Stomach (tissue), 8 donors: ENCODE measurements at regions not wholly inside any gene's neighbourhood (a gene's known extent, or its start where the extent isn't known, plus 50 kb on each side); places are given as distances from the start of the nearest gene placed in this dataset.

Experiments used
- DNase-seq, 2 donors: peaks; one replicate each; pipeline versions ENCODE4 v3.0.0 to v3.0.0-alpha.2; 2013 to 2019
- H3K27ac ChIP-seq, 5 donors: fragments of 200-600 bp in 4 of 5; sonication (generic) in 4 of 5; one replicate each; pipeline ENCODE4 v1.5.1; 2013 to 2019; ENCODE audit warnings: mild to moderate bottlenecking in 1 of 5, moderate library complexity in 1 of 5
- H3K27me3 ChIP-seq, 3 donors: fragments of 200-600 bp; sonication (generic); one replicate each; pipeline ENCODE4 v1.5.1; 2017 to 2019; ENCODE audit warnings: mixed run types in 1 of 3
- H3K36me3 ChIP-seq, 4 donors: fragments of 200-600 bp; sonication (generic); 1 replicate in 3 of 4; 2 replicates in 1 of 4; pipeline ENCODE4 v1.5.1; 2016 to 2019
- H3K4me1 ChIP-seq, 4 donors: fragments of 200-600 bp; sonication (generic); one replicate each; pipeline ENCODE4 v1.5.1; 2016 to 2019
- H3K4me3 ChIP-seq, 4 donors: fragments of 200-600 bp; sonication (generic) in 3 of 4; one replicate each; pipeline ENCODE4 v1.5.1; 2016 to 2019; ENCODE audit warnings: mild to moderate bottlenecking in 1 of 4
- H3K9me3 ChIP-seq, 4 donors: fragments of 200-600 bp; sonication (generic); one replicate each; pipeline ENCODE4 v1.5.1; 2016 to 2019
- CTCF ChIP-seq, 7 experiments: fragments of 450-650 bp in 4 of 7; fragments of 200-600 bp in 3 of 7; sonication (generic) in 3 of 7; IDR thresholded peaks; one replicate each; pipeline ENCODE4 v1.5.1; 2016 to 2019; ENCODE audit warnings: antibody characterized with exemption in 7 of 7, control low read depth in 2 of 7, mild to moderate bottlenecking in 1 of 7
- EP300 ChIP-seq: sonication (generic); formaldehyde crosslinking; IDR thresholded peaks from one replicate; pipeline ENCODE4 v1.6.1; 2017; ENCODE audit warnings: antibody characterized with exemption
- POLR2A ChIP-seq, 4 donors: fragments of 450-650 bp; IDR thresholded peaks; one replicate each; pipeline ENCODE4 v1.6.1; 2016; ENCODE audit warnings: antibody characterized with exemption in 4 of 4, control low read depth in 2 of 4, mild to moderate bottlenecking in 1 of 4, moderate library complexity in 1 of 4
- POLR2AphosphoS5 ChIP-seq, 3 donors: sonication (generic); formaldehyde crosslinking; IDR thresholded peaks; one replicate each; pipeline ENCODE4 v1.6.1; 2016; ENCODE audit warnings: antibody characterized with exemption in 3 of 3
- WGBS, 5 donors: extraction: QIAGEN DNeasy Blood & Tissue Kit in 3 of 5; methylation state at CpG; one replicate each; pipeline versions ENCODE4 v1.1.5 to v1.1.7; 2013 to 2018; 5-methylcytosine and 5-hydroxymethylcytosine counted together
- intact Hi-C: fragments of 100-400 bp; cut with DNase I; formaldehyde crosslinking; loops from one replicate; pipeline ENCODE4 v1.15.1; 2023; ENCODE audit warnings: low total_unique reads
- donor health status: healthy with polysubstance abuse.
- donor health status: Bipolar disorder and iron deficiency.
- donor health status: healthy.

- intact Hi-C loops = no loop called here
- TF ChIP-seq EP300 (no peak), POLR2AphosphoS5 (IDR thresholded peaks at IDR 0.05) (no peak), POLR2A (IDR thresholded peaks at IDR 0.05) (no peak), CTCF (IDR thresholded peaks at IDR 0.05) (no peak)
- WGBS, 5 donors = 63 to 81% (median 65%) methylated on average over 4 of the region's 4 CpGs
Measured at GRCh38 chrX:147646949-147647723, 264.6 kb upstream of the FMR1 start.

GRCh38 chrX:147675819-147676218, 235.9 kb upstream of the FMR1 start:
- WGBS, 5 donors = 82 to 97% (median 91%) methylated on average over 2 of the region's 2 CpGs
- Histone ChIP-seq H3K27me3 (no peaks in the 10 kb centered on the region), H3K4me1 (no peaks in the 10 kb centered on the region), H3K27ac (no peak overlapping the region), H3K9me3 (peaks cover 0 to 6% (median 0%) of the 10 kb centered on the region in 4 donors), H3K36me3 (no peaks in the 10 kb centered on the region), H3K4me3 (no peak overlapping the region)
- DNase-seq = no peak
- intact Hi-C loops = no loop called here
- no peak for TF ChIP-seq POLR2AphosphoS5 (IDR thresholded peaks at IDR 0.05)
- no peak for TF ChIP-seq POLR2A (IDR thresholded peaks at IDR 0.05)
- TF ChIP-seq EP300 = no peak
- no peak for TF ChIP-seq CTCF (IDR thresholded peaks at IDR 0.05)

More at GRCh38 chrX:147646949-147647723, 264.6 kb upstream of the FMR1 start:
- no peaks in the 10 kb centered on the region for H3K27me3 ChIP-seq
- H3K9me3 ChIP-seq = no peaks in the 10 kb centered on the region
- DNase-seq = no peak
- H3K36me3 ChIP-seq = no peaks in the 10 kb centered on the region
- H3K4me1 ChIP-seq = no peaks in the 10 kb centered on the region
- H3K4me3 ChIP-seq = no peak overlapping the region
- H3K27ac ChIP-seq = no peak overlapping the region

- DNase-seq = no peak
- Histone ChIP-seq H3K4me3 (no peak overlapping the region), H3K36me3 (no peaks in the 10 kb centered on the region), H3K4me1 (no peaks in the 10 kb centered on the region), H3K27ac (no peak overlapping the region), H3K9me3 (peaks cover 0 to 11% (median 0%) of the 10 kb centered on the region in 4 donors), H3K27me3 (no peaks in the 10 kb centered on the region)
- 37 to 62% (median 50%) methylated on average over 5 of the region's 5 CpGs for WGBS, 5 donors
- TF ChIP-seq POLR2AphosphoS5 (IDR thresholded peaks at IDR 0.05) = no peak
- no peak for TF ChIP-seq CTCF (IDR thresholded peaks at IDR 0.05)
- TF ChIP-seq POLR2A (IDR thresholded peaks at IDR 0.05) = no peak
- no peak for TF ChIP-seq EP300
- intact Hi-C loops = no loop called here
Measured at GRCh38 chrX:147679356-147680005, 232.2 kb upstream of the FMR1 start.

GRCh38 chrX:147680251-147680650, 231.5 kb upstream of the FMR1 start:
- intact Hi-C loops = no loop called here
- H3K27ac ChIP-seq = no peak overlapping the region
- no peaks in the 10 kb centered on the region for H3K27me3 ChIP-seq
- H3K4me3 ChIP-seq = no peak overlapping the region
- DNase-seq = no peak
- H3K36me3 ChIP-seq = no peaks in the 10 kb centered on the region
- 50 to 66% (median 54%) methylated on average over 4 of the region's 4 CpGs for WGBS, 5 donors
- no peaks in the 10 kb centered on the region for H3K4me1 ChIP-seq
- no peak for TF ChIP-seq POLR2A (IDR thresholded peaks at IDR 0.05)
- TF ChIP-seq CTCF (IDR thresholded peaks at IDR 0.05) = no peak
- no peak for TF ChIP-seq POLR2AphosphoS5 (IDR thresholded peaks at IDR 0.05)
- no peak for TF ChIP-seq EP300
- peaks cover 0 to 14% (median 0%) of the 10 kb centered on the region in 4 donors for H3K9me3 ChIP-seq
